OCI-LY7 (cell line): ENCODE measurements at regions not wholly inside any gene's neighbourhood (a gene's known extent, or its start where the extent isn't known, plus 50 kb on each side); places are given as distances from the start of the nearest gene placed in this dataset.

Experiments
- BruUV-seq: library from RNA; stranded (reverse); fragments of 400-500 nt; replicated peaks from 2 replicates; lab custom pipeline; 2021; lab: Mats Ljungman, UMichigan
- CTCF ChIA-PET: fragments of 300-600 bp; sonication (Branson Sonifier 250); formaldehyde crosslinking; loops from one replicate; lab custom pipeline; 2022; ENCODE audit warnings: antibody characterized with exemption; ENCODE audit not compliant: unreplicated experiment; lab: Charles Lee
- POLR2A ChIA-PET: fragments of 300-600 bp; sonication (Branson Sonifier 250); formaldehyde crosslinking; loops from one replicate; lab custom pipeline; 2022; ENCODE audit warnings: antibody characterized with exemption; lab: Charles Lee
- DNase-seq: peaks from one replicate; pipeline ENCODE4 v3.0.0-alpha.2; 2015; ENCODE audit warnings: low spot score
- H2AFZ ChIP-seq: fragments of 200-600 bp; sonication (generic), shearing (Covaris generic); 2 replicates; pipeline ENCODE4 v1.6.1; 2014; ENCODE audit warnings: mild to moderate bottlenecking, antibody characterized with exemption, low read length, moderate library complexity
- H3K27ac ChIP-seq: fragments of 200-600 bp; sonication (generic); 2 replicates; pipeline ENCODE4 v1.5.1; 2014; ENCODE audit warnings: mixed run types, low read depth, mild to moderate bottlenecking, moderate library complexity, low read length, inconsistent platforms; ENCODE audit not compliant: poor library complexity, severe bottlenecking
- H3K36me3 ChIP-seq: fragments of 200-600 bp; sonication (generic); 2 replicates; pipeline ENCODE4 v1.6.1; 2014; ENCODE audit warnings: mild to moderate bottlenecking, antibody characterized with exemption, low read length, moderate library complexity, mixed read lengths; ENCODE audit not compliant: insufficient read depth
- H3K4me1 ChIP-seq: fragments of 200-600 bp; sonication (generic); 2 replicates; pipeline ENCODE4 v1.5.1; 2014; ENCODE audit warnings: mild to moderate bottlenecking, low read length; ENCODE audit not compliant: insufficient read depth, poor library complexity, severe bottlenecking
- H3K4me2 ChIP-seq: fragments of 200-600 bp; sonication (generic); 2 replicates; pipeline ENCODE4 v1.6.1; 2014; ENCODE audit warnings: mild to moderate bottlenecking, low read length
- H3K4me3 ChIP-seq: fragments of 200-600 bp; sonication (generic); 2 replicates; pipeline ENCODE4 v1.5.1; 2014; ENCODE audit warnings: mild to moderate bottlenecking, low read depth, low read length; ENCODE audit not compliant: poor library complexity, severe bottlenecking
- H3K79me2 ChIP-seq: fragments of 200-600 bp; sonication (generic); 2 replicates; pipeline ENCODE4 v1.6.1; 2016; ENCODE audit warnings: low read depth, mild to moderate bottlenecking, low read length, moderate library complexity, mixed read lengths; ENCODE audit not compliant: insufficient read depth
- H3K9me2 ChIP-seq: fragments of 200-600 bp; sonication (generic); 2 replicates; pipeline ENCODE4 v1.6.1; 2016; ENCODE audit warnings: mild to moderate bottlenecking, low read length, mixed read lengths; ENCODE audit not compliant: insufficient read depth
- H3K9me3 ChIP-seq: fragments of 200-600 bp; sonication (generic); 2 replicates; pipeline ENCODE4 v1.6.1; 2014; ENCODE audit warnings: mild to moderate bottlenecking, mixed run types, low read length, mixed read lengths
- H4K20me1 ChIP-seq: fragments of 200-600 bp; sonication (generic); 2 replicates; pipeline ENCODE4 v1.6.1; 2014; ENCODE audit warnings: mild to moderate bottlenecking, antibody characterized with exemption, low read length, moderate library complexity, mixed read lengths; ENCODE audit not compliant: insufficient read depth
- EZH2phosphoT487 ChIP-seq: fragments of 200-600 bp; sonication (generic); IDR thresholded peaks from 2 replicates; pipeline ENCODE4 v1.6.1; 2018; ENCODE audit warnings: low read depth, borderline replicate concordance, mild to moderate bottlenecking, mixed run types, antibody characterized with exemption, low read length, moderate library complexity, mixed read lengths
- intact Hi-C: fragments of 100-400 bp; cut with micrococcal nuclease; formaldehyde crosslinking; loops from one replicate; pipeline ENCODE4 v1.10.0; 2022; ENCODE audit not compliant: unreplicated experiment
- TF ChIP-seq, protein P1 (sequence below): fragments of 200-600 bp; sonication (generic); conservative IDR thresholded peaks from 2 replicates; pipeline ENCODE4 v1.5.1; 2014; ENCODE audit warnings: mild to moderate bottlenecking, antibody characterized with exemption, low read length, moderate library complexity, mixed read lengths

- H4K20me1 ChIP-seq, result no peaks in the 10 kb centered on the region
- no peaks in the 10 kb centered on the region for H3K79me2 ChIP-seq
- POLR2A ChIA-PET, result interaction anchor here (0.5 to 2.1 kb wide), 3 partner anchors 13 to 491 kb away, joined by 3 to 4 read pairs (median 3); no protein-coding TSS in a partner anchor
- no peak overlapping the region for H2AFZ ChIP-seq
- DNase-seq, result no peak
- no peaks in the 10 kb centered on the region for H3K4me1 ChIP-seq
- H3K36me3 ChIP-seq, result no peaks in the 10 kb centered on the region
- no peak for TF ChIP-seq EZH2phosphoT487
- TF ChIP-seq, protein P1, sequence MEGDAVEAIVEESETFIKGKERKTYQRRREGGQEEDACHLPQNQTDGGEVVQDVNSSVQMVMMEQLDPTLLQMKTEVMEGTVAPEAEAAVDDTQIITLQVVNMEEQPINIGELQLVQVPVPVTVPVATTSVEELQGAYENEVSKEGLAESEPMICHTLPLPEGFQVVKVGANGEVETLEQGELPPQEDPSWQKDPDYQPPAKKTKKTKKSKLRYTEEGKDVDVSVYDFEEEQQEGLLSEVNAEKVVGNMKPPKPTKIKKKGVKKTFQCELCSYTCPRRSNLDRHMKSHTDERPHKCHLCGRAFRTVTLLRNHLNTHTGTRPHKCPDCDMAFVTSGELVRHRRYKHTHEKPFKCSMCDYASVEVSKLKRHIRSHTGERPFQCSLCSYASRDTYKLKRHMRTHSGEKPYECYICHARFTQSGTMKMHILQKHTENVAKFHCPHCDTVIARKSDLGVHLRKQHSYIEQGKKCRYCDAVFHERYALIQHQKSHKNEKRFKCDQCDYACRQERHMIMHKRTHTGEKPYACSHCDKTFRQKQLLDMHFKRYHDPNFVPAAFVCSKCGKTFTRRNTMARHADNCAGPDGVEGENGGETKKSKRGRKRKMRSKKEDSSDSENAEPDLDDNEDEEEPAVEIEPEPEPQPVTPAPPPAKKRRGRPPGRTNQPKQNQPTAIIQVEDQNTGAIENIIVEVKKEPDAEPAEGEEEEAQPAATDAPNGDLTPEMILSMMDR, result no peak
- CTCF ChIA-PET, result no interaction called here
- H3K27ac ChIP-seq, result no peak overlapping the region
- H3K4me3 ChIP-seq, result no peak overlapping the region
- BruUV-seq, result no TSS peak
- intact Hi-C loops, result no loop called here
- no peaks in the 10 kb centered on the region for H3K9me3 ChIP-seq
- H3K4me2 ChIP-seq, result no peak overlapping the region
- H3K9me2 ChIP-seq, result no peaks in the 10 kb centered on the region
Observed at GRCh38 chr20:7586481-7586880, 353.8 kb downstream of the HAO1 start.

DNA sequence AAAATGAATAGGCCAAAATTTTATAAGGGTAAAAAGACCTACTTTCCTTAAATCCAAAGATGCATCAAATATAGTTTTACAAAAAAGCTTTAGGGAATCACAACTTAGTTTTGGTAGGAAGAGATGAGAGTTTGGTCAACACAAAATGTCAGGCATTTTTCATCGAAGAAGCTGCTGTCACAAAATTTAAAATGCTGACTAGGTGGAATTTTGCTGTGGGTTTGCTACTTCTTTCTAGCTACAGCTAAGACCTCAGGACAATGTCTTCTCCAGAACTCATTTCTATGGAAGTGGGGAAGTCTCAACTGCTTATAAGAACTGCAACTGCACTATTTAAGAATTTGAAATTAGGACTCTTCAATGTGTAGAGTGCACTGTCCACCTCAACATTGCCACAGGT is 351.1 kb downstream of the HAO1 start:
- Histone ChIP-seq H3K4me1 (no peaks in the 10 kb centered on the region), H3K9me2 (no peaks in the 10 kb centered on the region), H3K9me3 (no peaks in the 10 kb centered on the region), H3K4me3 (no peak overlapping the region), H2AFZ (no peak overlapping the region), H3K79me2 (no peaks in the 10 kb centered on the region), H4K20me1 (no peaks in the 10 kb centered on the region), H3K4me2 (no peak overlapping the region), H3K36me3 (no peaks in the 10 kb centered on the region), H3K27ac (no peak overlapping the region)
- ChIA-PET CTCF (no interaction called here), POLR2A (interaction anchor here (0.6 to 2.1 kb wide), 2 partner anchors 25 to 84 kb away, joined by 5 read pairs; no protein-coding TSS in a partner anchor)
- TF ChIP-seq, protein P1, result no peak
- TF ChIP-seq EZH2phosphoT487, result no peak
- DNase-seq, result no peak
- intact Hi-C loops, result no loop called here
- no TSS peak for BruUV-seq

- no peak for TF ChIP-seq EZH2phosphoT487
- TF ChIP-seq, protein P1, result no peak
- Histone ChIP-seq H3K9me2 (no peaks in the 10 kb centered on the region), H3K4me1 (no peaks in the 10 kb centered on the region), H3K79me2 (no peaks in the 10 kb centered on the region), H4K20me1 (no peaks in the 10 kb centered on the region), H3K9me3 (no peaks in the 10 kb centered on the region), H3K27ac (no peak overlapping the region), H3K4me2 (no peak overlapping the region), H3K36me3 (no peaks in the 10 kb centered on the region), H3K4me3 (no peak overlapping the region), H2AFZ (no peak overlapping the region)
- no peak for DNase-seq
- intact Hi-C loops, result no loop called here
- CTCF ChIA-PET, result no interaction called here
- BruUV-seq, result no TSS peak
- POLR2A ChIA-PET, result interaction anchor here (0.6 to 0.7 kb wide), 2 partner anchors 26 to 258 kb away, joined by 3 to 5 read pairs; no protein-coding TSS in a partner anchor
Observed at GRCh38 chr20:7596541-7596940, 343.7 kb downstream of the HAO1 start.
